ENCODE measurements at regions not wholly inside any gene's neighbourhood (a gene's known extent, or its start where the extent isn't known, plus 50 kb on each side); places are given as distances from the start of the nearest gene placed in this dataset.
A peak's percentile ranks its signal among the peaks of the same experiment; 100 is the strongest.

- Histone ChIP-seq H3K9ac (replicated peaks; ENCODE audit: extremely low read depth, insufficient read depth, low read length) (no peak overlapping the region), H3K36me3 (ENCODE audit: control insufficient read depth in 2 of 2, extremely low read depth in 1 of 2, insufficient read depth in 2 of 2, low read length in 2 of 2) (no peaks in the 10 kb centered on the region), H3K4me3 (replicated peaks in 1 of 3; ENCODE audit: insufficient read depth in 1 of 3, low read depth in 1 of 3, low read length in 3 of 3) (no peak overlapping the region), H2AFZ (ENCODE audit: low read depth, low read length) (no peak overlapping the region), H4K20me1 (replicated peaks; ENCODE audit: control insufficient read depth, extremely low read depth, insufficient read depth, low read length) (no peaks in the 10 kb centered on the region), H3K4me2 (ENCODE audit: insufficient read depth, low read length) (no peak overlapping the region), H3K27ac (ENCODE audit: insufficient read depth, low read depth, low read length) (no peak overlapping the region), H3K9me1 (replicated peaks; ENCODE audit: control insufficient read depth, extremely low read depth, insufficient read depth, low read length) (no peaks in the 10 kb centered on the region), H3K79me2 (ENCODE audit: control insufficient read depth, insufficient read depth, low read length) (no peaks in the 10 kb centered on the region), H3K27me3 (ENCODE audit: control insufficient read depth in 2 of 2, insufficient read depth in 2 of 2, low read length in 2 of 2) (peaks cover 3% of the 10 kb centered on the region in 2 experiments), H3K4me1 (ENCODE audit: control insufficient read depth, extremely low read depth, insufficient read depth, low read length) (peaks cover 8% of the 10 kb centered on the region), H3K9me3 (replicated peaks; ENCODE audit: control insufficient read depth, insufficient read depth, low read length) (no peaks in the 10 kb centered on the region)
- DNase-seq (ENCODE audit: low read depth, low spot score) (no peak), FAIRE-seq (no peak)
- CTCF ChIA-PET, result interaction anchor here (1.0 kb wide), 1 partner anchor 15 kb away, joined by 3 read pairs; no protein-coding TSS in a partner anchor
- TF ChIP-seq JUN (IDR thresholded peaks at IDR 0.05; ENCODE audit: borderline replicate concordance, insufficient read depth, insufficient read length, low read depth) (no peak), MYC (IDR thresholded peaks at IDR 0.05; ENCODE audit: low read depth, low read length) (no peak), EZH2 (IDR thresholded peaks at IDR 0.05; ENCODE audit: borderline replicate concordance, low read depth, low read length, severe bottlenecking) (no peak), GATA2 (IDR thresholded peaks at IDR 0.05; ENCODE audit: insufficient read depth, insufficient read length, low read depth, low read length) (no peak), FOS (IDR thresholded peaks at IDR 0.05; ENCODE audit: borderline replicate concordance, insufficient read depth, low read length) (no peak)
- POLR2A ChIA-PET, result no interaction called here
- intact Hi-C loops (cut with micrococcal nuclease), result no loop called here
- BruUV-seq (replicated peaks), result no TSS peak
- dilution Hi-C loops (cut with MboI; ENCODE audit: extremely low pct_ligation_motif_present, low sequenced_read_pairs), result no loop called here
These were observed 74.7 kb upstream of the MKLN1 start for GRCh38 chr7:131252976-131253375.

GRCh38 chr7:131254211-131254610 lies 73.5 kb upstream of the MKLN1 start:
- H3K27me3 ChIP-seq (ENCODE audit: control insufficient read depth in 2 of 2, insufficient read depth in 2 of 2, low read length in 2 of 2), result peaks cover 3% of the 10 kb centered on the region in 2 experiments
- no peaks in the 10 kb centered on the region for H4K20me1 ChIP-seq (replicated peaks; ENCODE audit: control insufficient read depth, extremely low read depth, insufficient read depth, low read length)
- H3K4me2 ChIP-seq (ENCODE audit: insufficient read depth, low read length), result peak overlapping the region; percentile 20
- no TSS peak for BruUV-seq (replicated peaks)
- no peak overlapping the region for H3K9ac ChIP-seq (replicated peaks; ENCODE audit: extremely low read depth, insufficient read depth, low read length)
- ChIA-PET CTCF (interaction anchor here (1.0 kb wide), 1 partner anchor 10 kb away, joined by 3 read pairs; no protein-coding TSS in a partner anchor), POLR2A (no interaction called here)
- DNase-seq (ENCODE audit: low read depth, low spot score) (peak; percentile 58), FAIRE-seq (peak; percentile 69)
- peak overlapping the region; percentile 42 for H3K27ac ChIP-seq (ENCODE audit: insufficient read depth, low read depth, low read length)
- H3K4me1 ChIP-seq (ENCODE audit: control insufficient read depth, extremely low read depth, insufficient read depth, low read length), result peaks cover 8% of the 10 kb centered on the region
- no peaks in the 10 kb centered on the region for H3K9me1 ChIP-seq (replicated peaks; ENCODE audit: control insufficient read depth, extremely low read depth, insufficient read depth, low read length)
- dilution Hi-C loops (cut with MboI; ENCODE audit: extremely low pct_ligation_motif_present, low sequenced_read_pairs) (no loop called here), intact Hi-C loops (cut with micrococcal nuclease) (no loop called here)
- H3K9me3 ChIP-seq (replicated peaks; ENCODE audit: control insufficient read depth, insufficient read depth, low read length), result no peaks in the 10 kb centered on the region
- no peak overlapping the region for H3K4me3 ChIP-seq (replicated peaks in 1 of 3; ENCODE audit: insufficient read depth in 1 of 3, low read depth in 1 of 3, low read length in 3 of 3)
- H3K36me3 ChIP-seq (ENCODE audit: control insufficient read depth in 2 of 2, extremely low read depth in 1 of 2, insufficient read depth in 2 of 2, low read length in 2 of 2), result no peaks in the 10 kb centered on the region
- no peak overlapping the region for H2AFZ ChIP-seq (ENCODE audit: low read depth, low read length)
- TF ChIP-seq MAX (IDR thresholded peaks at IDR 0.05; ENCODE audit: insufficient read depth, insufficient read length), result no peak
- TF ChIP-seq GATA2 (IDR thresholded peaks at IDR 0.05; ENCODE audit: insufficient read depth, insufficient read length, low read depth, low read length), result no peak
- peak; percentile 73 for TF ChIP-seq JUN (IDR thresholded peaks at IDR 0.05; ENCODE audit: borderline replicate concordance, insufficient read depth, insufficient read length, low read depth)
- TF ChIP-seq POLR2A (IDR thresholded peaks at IDR 0.05; ENCODE audit: low read depth, low read length), result no peak
- TF ChIP-seq CTCF (IDR thresholded peaks at IDR 0.05; ENCODE audit: extremely low read depth in 1 of 2, insufficient read depth in 1 of 2, low read depth in 1 of 2, low read length in 2 of 2), result no peak
- TF ChIP-seq FOS (IDR thresholded peaks at IDR 0.05; ENCODE audit: borderline replicate concordance, insufficient read depth, low read length), result peak; percentile 69
- no peak for TF ChIP-seq POLR2AphosphoS5 (IDR thresholded peaks at IDR 0.05; ENCODE audit: insufficient read depth, low read depth, low read length)
- no peak for TF ChIP-seq MYC (IDR thresholded peaks at IDR 0.05; ENCODE audit: low read depth, low read length)
- no peak for TF ChIP-seq EZH2 (IDR thresholded peaks at IDR 0.05; ENCODE audit: borderline replicate concordance, low read depth, low read length, severe bottlenecking)
- no peaks in the 10 kb centered on the region for H3K79me2 ChIP-seq (ENCODE audit: control insufficient read depth, insufficient read depth, low read length)
